ENCODE measurements at regions not wholly inside any gene's neighbourhood (a gene's known extent, or its start where the extent isn't known, plus 50 kb on each side); places are given as distances from the start of the nearest gene placed in this dataset.
A peak's percentile ranks its signal among the peaks of the same experiment; 100 is the strongest.
"Not testable (repeated sequence)": the region's sequence is repeated elsewhere in the genome, so short reads cannot be mapped to it uniquely, and the experiment has no call there.

GRCh38 chr12:4153343-4153892 lies 120.1 kb upstream of the CCND2 start:
- no peaks in the 10 kb centered on the region for H3K9me3 ChIP-seq (ENCODE audit: control insufficient read depth, low read length)
- no peaks in the 10 kb centered on the region for H3K4me1 ChIP-seq (ENCODE audit: control insufficient read depth, insufficient read depth, low read length)
- DNase-seq (no peak), ATAC-seq (peak in 1 of 2 donors; percentile 41)
- no peaks in the 10 kb centered on the region for H3K27me3 ChIP-seq (ENCODE audit: control insufficient read depth, insufficient read depth)
- intact Hi-C loops (cut with DNase I): no loop called here
- WGBS: 63% methylated on average over 3 of the region's 3 CpGs
- no peak overlapping the region for H3K27ac ChIP-seq (ENCODE audit: low read length)
- no peak overlapping the region for H3K4me3 ChIP-seq (ENCODE audit: low read length)

- ATAC-seq (no peak), DNase-seq (no peak)
- no peak overlapping the region for H3K27ac ChIP-seq (ENCODE audit: low read length)
- no peaks in the 10 kb centered on the region for H3K9me3 ChIP-seq (ENCODE audit: control insufficient read depth, low read length)
- H3K4me1 ChIP-seq (ENCODE audit: control insufficient read depth, insufficient read depth, low read length): no peaks in the 10 kb centered on the region
- 68% methylated on average over 7 of the region's 7 CpGs for WGBS
- H3K27me3 ChIP-seq (ENCODE audit: control insufficient read depth, insufficient read depth): no peaks in the 10 kb centered on the region
- intact Hi-C loops (cut with DNase I): no loop called here
- no peak overlapping the region for H3K4me3 ChIP-seq (ENCODE audit: low read length)
Observed at GRCh38 chr12:4152145-4152795, 121.3 kb upstream of the CCND2 start.

GRCh38 chr12:4151362-4152121 lies 122.0 kb upstream of the CCND2 start:
- Histone ChIP-seq H3K27ac (ENCODE audit: low read length) (no peak overlapping the region), H3K4me3 (ENCODE audit: low read length) (no peak overlapping the region), H3K27me3 (ENCODE audit: control insufficient read depth, insufficient read depth) (no peaks in the 10 kb centered on the region), H3K4me1 (ENCODE audit: control insufficient read depth, insufficient read depth, low read length) (no peaks in the 10 kb centered on the region), H3K9me3 (ENCODE audit: control insufficient read depth, low read length) (no peaks in the 10 kb centered on the region)
- 88% methylated on average over 4 of the region's 4 CpGs for WGBS
- intact Hi-C loops (cut with DNase I): no loop called here
- ATAC-seq: no peak
- DNase-seq: no peak

- ATAC-seq; DNase-seq; H3K9me3 ChIP-seq (ENCODE audit: control insufficient read depth, low read length); intact Hi-C loops (cut with DNase I); H3K27me3 ChIP-seq (ENCODE audit: control insufficient read depth, insufficient read depth); H3K4me3 ChIP-seq (ENCODE audit: low read length); H3K27ac ChIP-seq (ENCODE audit: low read length); H3K4me1 ChIP-seq (ENCODE audit: control insufficient read depth, insufficient read depth, low read length): not testable (repeated sequence)
- WGBS: 98% methylated on average over 11 of the region's 11 CpGs
Observed at GRCh38 chr12:4150355-4150754, 123.2 kb upstream of the CCND2 start.

- H3K27me3 ChIP-seq (ENCODE audit: control insufficient read depth, insufficient read depth): no peaks in the 10 kb centered on the region
- WGBS: 71% methylated on average over 5 of the region's 5 CpGs
- H3K4me3 ChIP-seq (ENCODE audit: low read length): no peak overlapping the region
- H3K4me1 ChIP-seq (ENCODE audit: control insufficient read depth, insufficient read depth, low read length): no peaks in the 10 kb centered on the region
- H3K27ac ChIP-seq (ENCODE audit: low read length): no peak overlapping the region
- ATAC-seq (peak; percentile 14 to 68), DNase-seq (peak; percentile 38 to 86 (median 84))
- intact Hi-C loops (cut with DNase I): loop anchor here in 1 of 4 donors (10.0 kb wide), 1 partner anchor 116 kb away; no protein-coding TSS in a partner anchor
- no peaks in the 10 kb centered on the region for H3K9me3 ChIP-seq (ENCODE audit: control insufficient read depth, low read length)
Observed at GRCh38 chr12:4148418-4149056, 125.0 kb upstream of the CCND2 start.

- WGBS: 59% methylated on average over 7 of the region's 7 CpGs
Observed at GRCh38 chr12:4147031-4147481, 126.5 kb upstream of the CCND2 start.

GRCh38 chr12:4145990-4146859 lies 127.3 kb upstream of the CCND2 start:
- DNase-seq (no peak), ATAC-seq (no peak)
- 74% methylated on average over 15 of the region's 15 CpGs for WGBS
- H3K27me3 ChIP-seq (ENCODE audit: control insufficient read depth, insufficient read depth): no peaks in the 10 kb centered on the region
- no peaks in the 10 kb centered on the region for H3K9me3 ChIP-seq (ENCODE audit: control insufficient read depth, low read length)
- no peak overlapping the region for H3K27ac ChIP-seq (ENCODE audit: low read length)
- H3K4me1 ChIP-seq (ENCODE audit: control insufficient read depth, insufficient read depth, low read length): no peaks in the 10 kb centered on the region
- intact Hi-C loops (cut with DNase I): loop anchor here in 1 of 4 donors (10.0 kb wide), 1 partner anchor 119 kb away; no protein-coding TSS in a partner anchor
- H3K4me3 ChIP-seq (ENCODE audit: low read length): no peak overlapping the region

More at GRCh38 chr12:4147031-4147481, 126.5 kb upstream of the CCND2 start:
- no peak for DNase-seq
- intact Hi-C loops (cut with DNase I): loop anchor here in 1 of 4 donors (10.0 kb wide), 1 partner anchor 118 kb away; no protein-coding TSS in a partner anchor
- H3K4me1 ChIP-seq (ENCODE audit: control insufficient read depth, insufficient read depth, low read length): no peaks in the 10 kb centered on the region
- H3K4me3 ChIP-seq (ENCODE audit: low read length): no peak overlapping the region
- H3K27ac ChIP-seq (ENCODE audit: low read length): no peak overlapping the region
- ATAC-seq: no peak
- no peaks in the 10 kb centered on the region for H3K9me3 ChIP-seq (ENCODE audit: control insufficient read depth, low read length)
- H3K27me3 ChIP-seq (ENCODE audit: control insufficient read depth, insufficient read depth): no peaks in the 10 kb centered on the region

- no peaks in the 10 kb centered on the region for H3K9me3 ChIP-seq (ENCODE audit: control insufficient read depth, low read length)
- no peak for DNase-seq
- ATAC-seq: no peak
- no peak overlapping the region for H3K4me3 ChIP-seq (ENCODE audit: low read length)
- WGBS: 62% methylated on average over 2 of the region's 2 CpGs
- intact Hi-C loops (cut with DNase I): loop anchor here in 1 of 4 donors (10.0 kb wide), 1 partner anchor 120 kb away; no protein-coding TSS in a partner anchor
- no peaks in the 10 kb centered on the region for H3K27me3 ChIP-seq (ENCODE audit: control insufficient read depth, insufficient read depth)
- no peak overlapping the region for H3K27ac ChIP-seq (ENCODE audit: low read length)
- H3K4me1 ChIP-seq (ENCODE audit: control insufficient read depth, insufficient read depth, low read length): no peaks in the 10 kb centered on the region
Observed at GRCh38 chr12:4144676-4145075, 128.9 kb upstream of the CCND2 start.

GRCh38 chr12:4143896-4144295 lies 129.7 kb upstream of the CCND2 start:
- DNase-seq (no peak), ATAC-seq (no peak)
- H3K9me3 ChIP-seq (ENCODE audit: control insufficient read depth, low read length): no peaks in the 10 kb centered on the region
- intact Hi-C loops (cut with DNase I): loop anchor here in 1 of 4 donors (10.0 kb wide), 1 partner anchor 121 kb away; no protein-coding TSS in a partner anchor
- H3K27me3 ChIP-seq (ENCODE audit: control insufficient read depth, insufficient read depth): no peaks in the 10 kb centered on the region
- H3K27ac ChIP-seq (ENCODE audit: low read length): no peak overlapping the region
- 84% methylated on average over 6 of the region's 6 CpGs for WGBS
- H3K4me1 ChIP-seq (ENCODE audit: control insufficient read depth, insufficient read depth, low read length): no peaks in the 10 kb centered on the region
- H3K4me3 ChIP-seq (ENCODE audit: low read length): no peak overlapping the region
